GM13976 (cell line): ENCODE measurements at regions not wholly inside any gene's neighbourhood (a gene's known extent, or its start where the extent isn't known, plus 50 kb on each side); places are given as distances from the start of the nearest gene placed in this dataset.
"Not testable (repeated sequence)": the region's sequence is repeated elsewhere in the genome, so short reads cannot be mapped to it uniquely, and the experiment has no call there.

ENCODE experiments used
- DNase-seq: peaks from one replicate; pipeline ENCODE4 v3.0.0; 2012; ENCODE audit warnings: low spot score
- in situ Hi-C: fragments of 300-500 bp; cut with MboI; formaldehyde crosslinking; loops from one replicate; pipeline ENCODE4 v1.12.0; 2022; ENCODE audit warnings: low sequenced_read_pairs, mixed read lengths, inconsistent platforms; ENCODE audit not compliant: unreplicated experiment

GRCh38 chr1:243074224-243074623 lies 180.9 kb downstream of the CEP170 start:
- DNase-seq, in situ Hi-C loops: not testable (repeated sequence)

DNA sequence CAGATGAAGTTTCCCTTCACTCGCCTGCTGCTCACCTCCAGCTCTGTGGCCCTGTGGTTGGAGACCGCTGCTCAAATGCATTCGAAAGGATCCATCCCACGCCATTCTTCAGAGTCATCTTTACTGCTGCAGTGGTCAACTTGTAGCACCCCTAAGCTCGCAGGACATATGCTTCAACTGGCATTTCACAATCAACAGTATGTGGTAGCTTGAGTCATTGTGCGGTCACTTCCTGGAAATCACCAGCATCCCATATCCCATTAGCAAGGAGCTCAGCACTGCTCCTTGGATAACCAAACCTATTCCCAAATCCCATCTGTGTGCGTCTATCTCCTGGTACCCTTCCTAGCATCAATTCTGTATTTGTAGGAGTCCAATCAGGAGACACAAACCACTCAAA lies 188.0 kb downstream of the CEP170 start:
- in situ Hi-C loops, DNase-seq: not testable (repeated sequence)

DNA sequence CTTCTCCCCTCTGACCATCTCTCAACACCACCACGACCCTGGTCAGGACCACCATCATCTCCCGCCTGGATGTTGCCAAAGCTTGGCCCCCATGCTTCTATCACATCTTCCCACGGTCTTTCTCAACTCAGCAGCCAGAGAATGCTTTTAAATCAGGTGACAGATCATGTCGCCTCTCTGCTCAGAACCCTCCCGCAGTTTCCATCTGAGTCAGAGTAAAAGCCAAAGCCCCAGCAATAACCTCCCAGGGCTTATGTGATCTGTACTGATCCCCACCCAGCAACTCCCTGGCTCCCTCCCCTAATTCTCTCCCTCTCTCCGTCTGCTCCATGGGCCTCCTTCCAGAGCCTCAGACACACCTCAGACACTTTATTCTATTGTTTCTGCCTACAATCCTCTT lies 193.1 kb downstream of the CEP170 start:
- DNase-seq, in situ Hi-C loops: not testable (repeated sequence)

- peak; percentile 0 for DNase-seq
- in situ Hi-C loops: not testable (repeated sequence)
Observed at GRCh38 chr1:243055510-243055909, 199.6 kb downstream of the CEP170 start.

- in situ Hi-C loops: not testable (repeated sequence)
- peak; percentile 1 for DNase-seq
Observed at GRCh38 chr1:243055091-243055490, 200.0 kb downstream of the CEP170 start.

DNA sequence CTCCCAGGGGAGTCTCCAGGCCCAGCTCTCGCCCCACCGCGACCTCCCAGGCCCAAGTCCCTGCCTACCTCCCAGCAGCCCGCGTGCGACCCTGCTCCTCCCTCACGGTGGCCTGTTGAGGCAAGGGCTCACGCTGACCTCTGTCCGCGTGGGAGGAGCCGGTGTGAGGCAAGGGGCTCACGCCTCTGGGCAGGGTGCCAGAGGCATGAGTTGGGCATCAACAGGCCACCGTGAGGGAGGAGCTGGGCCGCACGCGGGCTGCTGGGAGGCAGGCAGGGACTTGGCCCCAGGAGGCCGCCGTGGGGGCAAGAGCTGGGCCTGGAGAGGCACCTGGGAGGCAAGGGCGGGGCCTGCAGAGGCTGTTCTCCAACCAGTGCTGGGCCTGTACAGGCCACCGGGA lies 200.4 kb downstream of the CEP170 start:
- in situ Hi-C loops, DNase-seq: not testable (repeated sequence)

- in situ Hi-C loops, DNase-seq: not testable (repeated sequence)
Observed at GRCh38 chr1:243053048-243053447, 202.0 kb downstream of the CEP170 start.

DNA sequence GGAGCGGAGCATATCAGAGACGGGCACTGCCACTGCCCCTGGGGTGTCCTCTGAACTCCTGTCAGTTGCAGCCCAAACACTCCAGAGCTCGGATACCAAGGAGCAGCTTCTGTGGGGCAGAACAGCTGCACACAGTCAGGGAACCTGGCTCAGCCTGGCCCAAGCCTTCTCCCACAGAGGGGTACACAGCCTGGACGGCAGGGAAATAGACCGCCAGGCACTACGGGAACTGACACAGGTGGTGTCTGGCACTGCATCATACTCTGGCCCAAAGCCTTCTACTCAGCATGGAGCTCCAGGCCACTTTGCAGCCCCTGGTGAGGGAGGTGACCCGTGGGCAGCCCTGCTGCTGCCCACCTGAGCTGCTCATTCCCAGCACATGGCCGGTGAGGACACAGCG lies 204.5 kb downstream of the CEP170 start:
- in situ Hi-C loops, DNase-seq: not testable (repeated sequence)

DNA sequence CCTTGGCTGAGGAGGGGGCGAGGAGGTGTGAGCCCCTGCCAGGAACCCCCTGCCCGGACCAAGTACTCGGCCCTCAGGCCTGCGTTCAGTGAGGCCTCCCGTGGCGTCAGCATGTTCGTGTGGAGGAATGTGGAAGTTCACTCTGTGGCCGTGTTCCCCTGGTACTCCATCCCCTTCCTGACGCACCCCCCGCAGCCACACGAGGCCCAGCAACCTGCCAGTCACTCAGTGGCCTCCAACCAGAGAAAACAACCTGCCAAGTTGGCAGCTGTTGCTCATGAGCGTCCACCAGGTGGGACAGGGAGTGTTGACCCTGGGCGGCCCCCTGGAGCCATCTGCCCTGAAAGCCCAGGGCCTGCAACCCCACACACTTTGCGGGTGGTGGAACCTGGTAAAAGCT lies 205.4 kb downstream of the CEP170 start:
- in situ Hi-C loops: not testable (repeated sequence)
- DNase-seq: peak; percentile 0

- DNase-seq, in situ Hi-C loops: not testable (repeated sequence)
Observed at GRCh38 chr1:243021365-243021764, 233.7 kb downstream of the CEP170 start.

GRCh38 chr1:243019030-243019635 lies 235.9 kb downstream of the CEP170 start:
- in situ Hi-C loops: not testable (repeated sequence)

GRCh38 chr1:243010719-243011118 lies 244.4 kb downstream of the CEP170 start:
- DNase-seq, in situ Hi-C loops: not testable (repeated sequence)

More at GRCh38 chr1:243019030-243019635, 235.9 kb downstream of the CEP170 start:
- DNase-seq: not testable (repeated sequence)

- in situ Hi-C loops, DNase-seq: not testable (repeated sequence)
Observed at GRCh38 chr1:243001003-243001402, 254.1 kb downstream of the CEP170 start.

GRCh38 chr1:242992776-242993175 lies 262.3 kb downstream of the CEP170 start:
- in situ Hi-C loops, DNase-seq: not testable (repeated sequence)

DNA sequence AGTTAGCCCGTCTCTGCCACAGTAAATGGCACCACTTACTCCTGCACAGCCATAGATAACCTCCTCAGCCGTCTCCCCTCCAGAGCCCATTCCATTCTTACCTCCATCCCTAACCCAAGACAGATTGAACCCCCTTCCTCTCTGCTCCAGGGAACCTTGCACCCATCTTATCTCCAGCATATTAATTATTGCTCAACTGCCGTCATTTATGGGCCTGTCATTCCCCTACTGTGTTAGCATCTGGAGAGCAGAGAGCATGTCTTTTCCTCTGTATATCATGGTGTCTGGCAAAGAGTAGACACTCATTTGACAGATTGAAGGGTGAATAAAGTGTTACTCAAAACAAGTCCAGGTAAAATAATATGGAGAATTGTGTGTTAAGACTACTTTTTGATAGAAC lies 270.0 kb downstream of the CEP170 start:
- DNase-seq, in situ Hi-C loops: not testable (repeated sequence)

DNA sequence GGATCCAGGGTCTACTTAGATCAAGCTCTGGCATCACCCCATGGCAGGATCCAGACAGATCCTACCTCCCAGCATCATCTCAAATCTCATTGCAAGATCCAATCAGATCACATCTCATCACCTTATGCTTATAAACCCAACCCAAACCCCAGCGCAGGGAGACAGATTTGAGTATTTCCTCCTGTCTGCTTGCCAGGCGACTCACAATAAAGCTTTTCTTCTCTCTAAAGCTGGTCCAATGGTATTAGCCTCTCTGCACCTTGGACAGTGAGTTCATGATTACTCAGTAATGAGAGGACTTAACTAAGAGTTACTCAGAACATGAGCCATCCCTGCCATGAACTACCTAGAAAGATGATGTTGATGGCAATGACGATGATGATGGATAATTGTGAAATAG lies 281.7 kb downstream of the CEP170 start:
- DNase-seq, in situ Hi-C loops: not testable (repeated sequence)
